ENCODE measurements at regions not wholly inside any gene's neighbourhood (a gene's known extent, or its start where the extent isn't known, plus 50 kb on each side); places are given as distances from the start of the nearest gene placed in this dataset.

DNA sequence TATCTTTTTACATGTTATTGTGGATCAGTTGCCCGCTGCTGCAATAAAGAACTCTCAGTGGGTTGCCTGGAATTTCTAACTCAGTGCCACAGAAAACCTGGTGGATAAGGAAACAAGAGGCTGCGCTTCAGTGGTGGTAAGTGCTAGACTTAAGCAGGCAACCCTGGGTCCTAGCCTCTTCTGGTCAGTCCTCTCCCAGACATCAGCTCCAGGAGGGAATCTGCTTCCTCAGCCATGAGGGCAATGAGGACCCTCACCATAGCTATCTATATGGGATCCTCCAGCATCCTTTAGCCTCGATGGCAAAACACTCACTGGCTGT, 490.7 kb upstream of the SULF2 start:
- DNase-seq (ENCODE audit: low read depth): no peak

DNA sequence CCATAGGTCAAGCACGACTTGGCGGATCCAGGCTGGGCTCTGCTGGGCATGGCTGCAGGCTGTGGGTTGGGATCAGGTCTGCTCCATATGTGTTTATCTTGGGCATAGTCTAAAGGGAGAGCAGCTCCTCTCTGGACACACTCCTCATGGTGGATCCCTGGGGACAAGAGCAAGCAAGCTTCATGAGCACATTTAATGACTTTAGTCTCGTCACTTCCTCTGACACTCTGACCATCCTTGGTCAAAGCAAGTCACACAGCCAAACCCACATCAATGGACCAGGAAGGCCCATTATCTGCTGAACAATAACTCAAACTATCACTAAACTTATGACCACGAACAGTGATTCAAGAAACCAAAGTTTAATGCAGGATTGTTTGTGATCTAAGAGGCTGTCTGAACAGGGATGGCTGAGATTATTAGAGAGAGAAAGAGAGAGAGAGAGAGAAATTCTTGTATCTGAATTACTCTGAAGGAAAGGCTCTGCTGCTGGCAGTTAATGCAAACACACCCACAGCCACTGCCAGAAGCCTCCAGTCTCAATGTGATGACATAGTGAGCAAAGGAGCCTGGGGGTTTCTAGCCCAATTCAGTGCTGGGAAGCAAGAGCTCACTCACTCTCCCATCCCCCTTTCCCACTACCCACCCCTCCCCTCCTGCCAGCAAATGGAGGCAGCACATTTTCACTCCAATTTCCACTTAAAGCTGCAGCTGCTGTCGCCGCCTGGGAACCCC, 490.2 kb upstream of the SULF2 start:
- DNase-seq (ENCODE audit: low read depth): peak; percentile 41

DNA sequence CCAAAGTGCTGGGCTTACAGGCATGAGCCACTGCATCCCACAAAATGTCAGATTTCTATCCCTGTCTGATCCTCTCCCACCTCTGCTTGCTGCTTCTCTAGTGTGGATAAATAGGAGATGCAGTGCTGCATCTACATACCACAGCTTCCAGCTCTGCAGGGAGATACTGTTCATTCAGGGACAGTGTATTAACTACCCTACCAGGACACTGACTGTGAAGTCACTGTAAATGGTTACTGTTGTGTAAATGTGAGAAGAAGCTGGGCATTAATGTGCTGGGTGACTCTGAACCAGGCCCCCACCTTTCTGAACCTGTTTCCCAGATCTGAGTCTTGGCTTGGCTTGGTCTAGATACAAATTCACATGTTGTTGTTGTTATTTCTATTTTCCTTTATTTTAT, 488.6 kb upstream of the SULF2 start:
- no peak for DNase-seq (ENCODE audit: low read depth)

DNA sequence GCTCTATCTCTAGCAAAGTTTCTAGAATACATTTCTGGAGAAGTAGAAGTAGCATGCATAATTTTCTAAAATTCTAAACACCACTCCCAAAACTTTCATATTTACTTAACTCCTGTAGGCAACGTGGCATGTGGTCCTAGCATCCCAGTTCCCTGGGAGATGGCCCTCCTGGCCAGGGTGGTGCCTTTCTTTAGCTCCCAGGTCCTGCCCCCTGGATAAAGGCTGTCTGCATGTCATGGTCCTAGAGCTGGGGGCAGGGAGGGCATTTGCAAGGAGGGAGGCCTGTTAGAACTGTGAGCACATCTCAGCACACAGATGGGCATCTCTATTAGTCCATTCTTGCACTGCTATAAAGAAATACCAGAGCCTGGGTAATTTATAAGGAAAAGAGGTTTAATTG, 485.6 kb upstream of the SULF2 start:
- DNase-seq (ENCODE audit: low read depth): no peak

- no peak for DNase-seq (ENCODE audit: low read depth)
These were observed 482.8 kb upstream of the SULF2 start for GRCh38 chr20:48267860-48268633.

- no peak for DNase-seq (ENCODE audit: low read depth)
These were observed 481.3 kb upstream of the SULF2 start for GRCh38 chr20:48266571-48266970.

DNA sequence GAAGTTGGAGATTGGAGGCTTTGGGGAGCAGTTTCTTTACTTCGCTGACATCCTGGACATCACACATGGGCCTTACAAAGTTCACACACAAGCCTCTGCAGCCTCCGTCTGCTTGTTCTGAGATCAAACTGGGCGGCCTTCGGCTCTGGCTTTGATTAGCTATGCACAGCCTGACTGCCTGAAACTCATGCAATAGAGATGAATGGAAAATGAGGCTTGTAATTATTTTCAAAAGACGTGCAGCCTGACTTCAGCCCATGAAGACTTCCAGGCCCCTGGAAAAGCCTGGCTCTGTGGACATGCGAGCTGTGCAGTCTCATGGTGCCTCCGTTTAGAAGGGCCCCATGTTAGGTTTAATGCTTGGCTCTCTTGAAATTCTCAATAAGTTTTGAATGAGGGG, 480.5 kb upstream of the SULF2 start:
- no peak for DNase-seq (ENCODE audit: low read depth)

GRCh38 chr20:48262955-48263354, 477.7 kb upstream of the SULF2 start:
- DNase-seq (ENCODE audit: low read depth): no peak

GRCh38 chr20:48262466-48262865, 477.2 kb upstream of the SULF2 start:
- DNase-seq (ENCODE audit: low read depth): no peak

- DNase-seq (ENCODE audit: low read depth): no peak
These were observed 476.2 kb upstream of the SULF2 start for GRCh38 chr20:48261398-48261910.

- DNase-seq (ENCODE audit: low read depth): no peak
These were observed 475.0 kb upstream of the SULF2 start for GRCh38 chr20:48260129-48260756.

DNA sequence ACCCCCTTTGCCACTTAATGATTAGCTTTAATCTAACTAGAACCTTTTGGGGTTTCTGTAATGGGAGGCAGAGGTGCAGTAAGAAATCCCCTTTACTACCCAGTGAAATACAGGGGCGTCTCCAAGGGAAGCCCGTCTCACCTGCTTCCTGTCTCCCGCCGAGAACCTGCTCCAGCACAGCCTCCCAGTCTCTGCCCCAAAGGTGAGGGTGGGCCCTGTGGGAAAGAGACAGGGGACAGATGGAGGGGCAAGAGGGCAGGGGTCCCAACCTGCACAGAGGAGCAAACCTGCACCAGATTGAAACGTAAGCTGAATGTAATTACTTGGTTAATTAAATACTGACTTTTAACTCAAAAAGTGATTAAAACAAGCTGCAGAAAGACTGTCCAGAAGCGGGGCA, 474.2 kb upstream of the SULF2 start:
- DNase-seq (ENCODE audit: low read depth): no peak

GRCh38 chr20:48257833-48258232, 472.6 kb upstream of the SULF2 start:
- DNase-seq (ENCODE audit: low read depth): no peak

DNA sequence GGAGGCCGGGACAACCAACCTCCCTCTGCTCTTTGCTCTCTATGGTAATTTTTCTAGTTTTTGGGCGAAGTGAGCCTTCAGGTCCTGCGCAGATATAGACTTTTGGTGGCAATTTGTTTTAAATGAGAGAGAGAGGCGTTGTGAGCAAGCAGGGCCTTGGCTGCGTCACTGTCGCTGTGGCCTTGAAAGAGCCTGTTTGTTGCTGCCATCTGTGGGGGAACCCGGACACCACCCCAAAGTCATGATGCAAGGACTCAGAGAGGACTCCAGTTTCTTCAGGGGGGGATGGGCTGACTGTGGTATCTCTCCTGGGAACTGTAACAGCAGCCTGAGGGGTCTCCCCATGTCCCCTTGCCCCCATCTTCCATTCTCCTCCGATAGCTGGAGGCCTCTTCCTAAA, 462.7 kb upstream of the SULF2 start:
- no peak for DNase-seq (ENCODE audit: low read depth)

GRCh38 chr20:48246061-48246790, 460.9 kb upstream of the SULF2 start:
- no peak for DNase-seq (ENCODE audit: low read depth)

DNA sequence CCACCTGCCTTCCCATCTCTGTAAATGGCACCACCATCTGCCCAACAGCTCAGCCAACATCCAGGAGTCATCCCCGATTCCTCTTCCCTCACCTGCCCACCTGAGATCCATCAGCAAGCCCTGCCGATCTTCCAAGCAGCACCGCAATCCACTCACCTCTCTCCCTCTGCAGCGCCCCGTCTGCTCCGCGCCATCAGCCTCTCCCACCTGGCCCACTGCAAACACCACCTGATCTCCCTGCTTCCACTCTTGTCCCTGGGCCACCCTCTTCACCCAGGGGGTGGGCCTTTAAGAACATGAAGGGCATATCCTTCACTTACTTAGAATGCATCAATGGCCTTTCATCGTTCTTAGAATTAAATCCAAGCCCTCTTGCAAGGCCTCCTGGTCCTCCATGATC, 457.3 kb upstream of the SULF2 start:
- no peak for DNase-seq (ENCODE audit: low read depth)

- DNase-seq (ENCODE audit: low read depth): no peak
These were observed 456.2 kb upstream of the SULF2 start for GRCh38 chr20:48241482-48241881.

DNA sequence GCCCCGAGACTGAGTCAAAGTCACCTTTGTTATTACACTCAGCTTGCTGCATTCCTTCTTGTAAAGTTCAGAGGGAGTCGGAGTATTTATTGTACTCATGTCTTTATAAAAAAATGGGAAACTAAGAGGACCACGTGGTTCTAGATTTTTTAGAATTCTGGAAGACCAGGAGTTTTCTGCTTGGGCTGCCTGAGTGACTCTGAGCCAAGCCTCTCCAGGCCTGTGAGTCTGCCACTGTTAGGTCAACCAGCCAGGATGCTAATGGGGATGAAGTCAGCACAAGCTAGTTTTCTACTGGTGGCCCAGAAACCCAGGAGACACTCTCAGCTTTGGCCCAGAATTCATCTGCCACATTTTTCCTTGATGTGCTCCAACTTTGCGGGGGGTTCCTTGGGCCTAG, 453.5 kb upstream of the SULF2 start:
- DNase-seq (ENCODE audit: low read depth): no peak

DNA sequence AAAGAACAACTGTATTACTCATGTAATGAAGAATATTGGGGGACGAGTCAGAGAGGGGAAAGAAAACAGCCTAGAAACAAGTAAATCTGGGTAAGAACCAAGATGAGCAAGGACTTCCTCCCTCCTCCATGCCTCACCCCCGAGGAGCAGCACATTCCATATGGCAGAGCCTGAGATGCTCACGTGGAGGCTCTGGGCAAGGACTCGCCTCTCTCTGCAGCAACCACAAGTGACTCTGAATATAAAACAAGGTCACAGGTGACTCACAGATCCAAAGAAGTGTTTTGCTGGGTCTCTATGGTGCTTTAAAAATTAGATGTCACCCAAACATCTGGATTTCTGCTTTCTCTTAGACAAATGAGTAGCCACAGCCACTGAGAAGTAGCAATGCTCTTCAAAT, 453.0 kb upstream of the SULF2 start:
- no peak for DNase-seq (ENCODE audit: low read depth)

DNA sequence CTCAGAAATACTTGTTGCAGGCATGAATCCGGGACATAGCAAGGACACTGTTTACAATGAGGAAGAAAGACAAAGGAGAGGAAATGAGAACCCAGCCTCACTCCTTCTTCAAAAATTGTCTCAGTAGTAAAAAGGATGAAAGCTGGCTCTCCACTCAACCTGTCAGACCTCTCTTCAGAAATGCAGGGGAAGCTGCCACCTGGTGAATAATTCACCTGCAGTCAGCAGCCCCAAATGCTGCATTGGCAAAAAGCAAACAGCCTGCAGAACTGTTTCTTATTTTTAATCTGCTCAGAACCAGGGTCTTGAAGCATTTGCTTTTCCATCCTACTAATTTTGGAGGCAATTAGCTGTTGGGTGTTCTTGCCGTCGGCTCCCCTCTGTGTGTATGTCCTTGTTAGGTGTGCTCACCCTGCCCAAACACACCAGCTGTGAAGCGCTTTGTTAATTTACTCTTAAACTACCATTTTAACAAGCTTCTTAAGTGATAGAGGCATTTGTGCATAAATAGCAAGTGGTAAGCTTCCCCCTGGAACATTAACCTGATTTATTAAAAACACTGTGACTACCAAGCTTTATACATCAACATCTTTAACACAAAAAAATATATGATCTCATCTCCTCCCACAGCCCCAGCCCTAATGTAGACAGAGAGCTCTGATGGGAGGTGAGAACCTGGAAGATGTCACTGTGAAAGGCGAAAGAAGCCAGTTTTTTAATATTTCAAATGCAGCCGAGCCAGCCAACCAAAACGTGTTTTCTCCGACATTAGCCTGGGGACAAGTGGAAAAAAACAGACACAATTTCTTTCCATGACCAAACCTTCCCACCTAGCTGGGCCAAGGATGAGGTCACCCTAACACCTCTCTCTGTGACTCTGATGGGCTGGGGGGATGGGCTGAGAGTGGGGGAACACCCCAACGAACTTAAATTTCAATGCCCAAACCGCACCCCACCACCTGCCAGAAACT, 451.0 kb upstream of the SULF2 start:
- peak; percentile 44 for DNase-seq (ENCODE audit: low read depth)

DNA sequence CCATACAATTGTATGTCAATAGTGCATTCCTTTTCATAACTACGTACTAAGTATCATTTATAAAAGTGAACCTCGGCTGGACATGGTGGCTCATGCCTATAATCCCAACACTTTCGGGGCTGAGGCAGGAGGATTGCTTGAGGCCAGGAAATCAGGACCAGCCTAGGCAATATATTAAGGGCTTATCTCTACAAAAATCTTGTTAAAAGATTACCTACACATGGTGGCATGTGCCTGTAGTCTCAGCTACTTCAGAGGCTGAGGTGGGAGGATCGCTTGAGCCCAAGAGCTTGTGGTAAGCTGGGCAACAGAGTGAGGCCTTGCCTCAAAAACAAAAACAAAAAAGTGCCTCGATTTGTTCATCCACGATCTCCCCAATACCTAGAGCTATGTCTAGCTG, 449.7 kb upstream of the SULF2 start:
- DNase-seq (ENCODE audit: low read depth): no peak

Measured in forelimb muscle (tissue), 1 donor.